K562 (cell line): ENCODE measurements at regions not wholly inside any gene's neighbourhood (a gene's known extent, or its start where the extent isn't known, plus 50 kb on each side); places are given as distances from the start of the nearest gene placed in this dataset.

Source experiments
- CEBPB ChIP-seq: fragments of 450-650 bp; IDR thresholded peaks from 2 replicates; pipeline ENCODE4 v1.6.1; 2016; ENCODE audit warnings: missing genetic modification characterization, missing compliant biosample characterization
- CEBPG ChIP-seq, 3 experiments: fragments of 200-800 bp in 1 of 3; sonication (Bioruptor generic) in 1 of 3; sonication (generic) in 1 of 3; formaldehyde crosslinking in 1 of 3; IDR thresholded peaks in 2 of 3; conservative IDR thresholded peaks in 1 of 3; 2 replicates each; pipeline versions ENCODE4 v1.6.1 to v1.8.0; 2016 to 2022; ENCODE audit warnings: missing compliant biosample characterization in 2 of 3, missing genetic modification characterization in 2 of 3, mild to moderate bottlenecking in 1 of 3, missing genetic modification reagents in 1 of 3
- GABPA ChIP-seq: fragments of 200-800 bp; sonication (Bioruptor generic); conservative IDR thresholded peaks from 2 replicates; pipeline ENCODE4 v1.6.1; 2016; ENCODE audit warnings: low read depth, missing genetic modification characterization, missing compliant biosample characterization
- NR2F6 ChIP-seq: fragments of 450-650 bp; formaldehyde crosslinking; IDR thresholded peaks from 2 replicates; pipeline ENCODE4 v1.4.0; 2020; ENCODE audit warnings: mild to moderate bottlenecking
- NUFIP1 ChIP-seq: fragments of 450-650 bp; IDR thresholded peaks from 2 replicates; pipeline ENCODE4 v1.6.1; 2018; ENCODE audit not compliant: partially characterized antibody
- REST ChIP-seq, 2 experiments: fragments of 450-650 bp; formaldehyde crosslinking in 1 of 2; IDR thresholded peaks; 2 replicates each; pipeline versions ENCODE4 v1.4.0 to v1.6.1; 2014 to 2020; ENCODE audit warnings: mild to moderate bottlenecking in 2 of 2, borderline replicate concordance in 1 of 2, low read depth in 1 of 2
- SMC3 ChIP-seq: conservative IDR thresholded peaks from 2 replicates; pipeline ENCODE4 v1.6.1; 2011; ENCODE audit warnings: low read depth, low read length, improper control_type of control experiment; ENCODE audit not compliant: insufficient read depth
- ZFPM2 ChIP-seq: fragments of 250-450 bp; sonication (Bioruptor Pico); IDR thresholded peaks from 2 replicates; pipeline ENCODE4 v1.5.1; 2022; ENCODE audit warnings: mild to moderate bottlenecking
- ZNF316 ChIP-seq: fragments of 450-650 bp; IDR thresholded peaks from 2 replicates; pipeline ENCODE4 v1.6.1; 2016
- ZNF449 ChIP-seq: fragments of 250-450 bp; sonication (Bioruptor Pico); IDR thresholded peaks from 2 replicates; pipeline ENCODE4 v1.8.0; 2022; ENCODE audit warnings: moderate library complexity, mild to moderate bottlenecking, inconsistent platforms
- ZNF740 ChIP-seq, 3 experiments: fragments of 200-800 bp in 1 of 3; sonication (Bioruptor generic) in 1 of 3; sonication (generic) in 1 of 3; formaldehyde crosslinking in 1 of 3; IDR thresholded peaks; 2 replicates each; pipeline versions ENCODE4 v1.6.1 to v1.8.0; 2016 to 2022; ENCODE audit warnings: mild to moderate bottlenecking in 2 of 3, missing compliant biosample characterization in 2 of 3, missing genetic modification characterization in 2 of 3, missing genetic modification reagents in 1 of 3
- ZNF830 ChIP-seq: fragments of 250-450 bp; sonication (Bioruptor Pico); IDR thresholded peaks from 2 replicates; pipeline ENCODE4 v1.5.0; 2021; ENCODE audit warnings: mild to moderate bottlenecking

- TF ChIP-seq ZNF740 (CRISPR knock-in tag; IDR thresholded peaks at IDR 0.05), result no peak
- no peak for TF ChIP-seq ZNF740 (tag; IDR thresholded peaks at IDR 0.05)
- TF ChIP-seq ZNF316, result 0 out of 2 replicates have a peak, but pooled peaks have one; percentile 5
- TF ChIP-seq CEBPG (CRISPR knock-in tag; IDR thresholded peaks at IDR 0.05), result no peak
- TF ChIP-seq CEBPG (tag; conservative IDR thresholded peaks at IDR 0.05 in 1 of 2, IDR thresholded peaks at IDR 0.05 in 1 of 2), result peak in 1 of 2 experiments; percentile 30; a peak in 2 of 4 replicates
- no peak for TF ChIP-seq GABPA
- no peak for TF ChIP-seq ZNF449
- TF ChIP-seq ZFPM2 (CRISPR knock-in tag), result no peak
- peak; percentile 57 for TF ChIP-seq REST (IDR thresholded peaks at IDR 0.05; ENCODE audit: borderline replicate concordance)
- TF ChIP-seq REST (CRISPR knock-in tag; IDR thresholded peaks at IDR 0.05; ENCODE audit: low read depth), result no peak
- no peak for TF ChIP-seq ZNF830 (CRISPR knock-in tag)
- TF ChIP-seq SMC3, result peak; percentile 67
- TF ChIP-seq NUFIP1, result no peak
- TF ChIP-seq CEBPB, result 0 out of 2 replicates have a peak, but pooled peaks have one; percentile 10
- no peak for TF ChIP-seq NR2F6 (CRISPR knock-in tag)
Observed at GRCh38 chr4:124262211-124263179, 450.0 kb downstream of the ANKRD50 start (continued).
